ENCODE measurements at regions not wholly inside any gene's neighbourhood (a gene's known extent, or its start where the extent isn't known, plus 50 kb on each side); places are given as distances from the start of the nearest gene placed in this dataset.

GRCh38 chr10:14407567-14407966 is 76.8 kb upstream of the FRMD4A start:
- TF ChIP-seq ARNTL (CRISPR knock-in tag; IDR thresholded peaks at IDR 0.05; ENCODE audit: borderline replicate concordance, low read depth) (no peak), ZNF565 (CRISPR knock-in tag; conservative IDR thresholded peaks at IDR 0.05; ENCODE audit: low read depth) (no peak), SNAI2 (CRISPR knock-in tag; IDR thresholded peaks at IDR 0.05) (no peak), TOX (CRISPR knock-in tag; IDR thresholded peaks at IDR 0.05; ENCODE audit: borderline replicate concordance) (no peak), CSDC2 (CRISPR knock-in tag; IDR thresholded peaks at IDR 0.05) (no peak), PATZ1 (CRISPR knock-in tag; IDR thresholded peaks at IDR 0.05; ENCODE audit: borderline replicate concordance) (no peak), ZNF70 (CRISPR knock-in tag; IDR thresholded peaks at IDR 0.05) (no peak), OSR1 (CRISPR knock-in tag; IDR thresholded peaks at IDR 0.05) (no peak), RARB (CRISPR knock-in tag; IDR thresholded peaks at IDR 0.05) (no peak), CREB5 (CRISPR knock-in tag; IDR thresholded peaks at IDR 0.05; ENCODE audit: low read depth) (no peak), BACH2 (CRISPR knock-in tag; IDR thresholded peaks at IDR 0.05; ENCODE audit: borderline replicate concordance) (no peak), GLIS3 (CRISPR knock-in tag; IDR thresholded peaks at IDR 0.05) (no peak), ESRRG (CRISPR knock-in tag; IDR thresholded peaks at IDR 0.05) (no peak), TCF4 (CRISPR knock-in tag; IDR thresholded peaks at IDR 0.05; ENCODE audit: borderline replicate concordance) (no peak), PPARA (CRISPR knock-in tag; IDR thresholded peaks at IDR 0.05; ENCODE audit: borderline replicate concordance) (no peak), TSHZ2 (CRISPR knock-in tag; IDR thresholded peaks at IDR 0.05) (no peak), POU6F1 (CRISPR knock-in tag; IDR thresholded peaks at IDR 0.05; ENCODE audit: borderline replicate concordance, low read depth) (no peak), ZNF8 (CRISPR knock-in tag; IDR thresholded peaks at IDR 0.05) (no peak)
- no peak for ATAC-seq

GRCh38 chr10:14405076-14406065 is 74.6 kb upstream of the FRMD4A start:
- ATAC-seq, result peak; percentile 45
- TF ChIP-seq PPARA (CRISPR knock-in tag; IDR thresholded peaks at IDR 0.05; ENCODE audit: borderline replicate concordance) (no peak), ISL1 (CRISPR knock-in tag; IDR thresholded peaks at IDR 0.05) (0 out of 2 replicates have a peak, but pooled peaks have one; percentile 26)

GRCh38 chr10:14403881-14404623 is 73.3 kb upstream of the FRMD4A start:
- no peak; the same call in 2 of the 3 replicates for ATAC-seq
- TF ChIP-seq TSHZ2 (CRISPR knock-in tag; IDR thresholded peaks at IDR 0.05) (no peak), TCF4 (CRISPR knock-in tag; IDR thresholded peaks at IDR 0.05; ENCODE audit: borderline replicate concordance) (peak; percentile 51; the same call in 1 of the 2 replicates)

Measured in SK-N-SH treated with all-trans-retinoic acid at 6 μM for 48 hours (cell line).